GM12878 (cell line): ENCODE measurements at regions not wholly inside any gene's neighbourhood (a gene's known extent, or its start where the extent isn't known, plus 50 kb on each side); places are given as distances from the start of the nearest gene placed in this dataset.

Experiments used
- ATAC-seq: fragments of 200-7000 bp; cut with Tn5 transposase; 3 replicates; pipeline ENCODE4 v1.9.1; 2020; ENCODE audit warnings: mild to moderate bottlenecking, moderate library complexity
- BruUV-seq: library from RNA; stranded (reverse); fragments of 400-500 nt; replicated peaks from 2 replicates; lab custom pipeline; 2021; lab: Mats Ljungman, UMichigan
- CTCF ChIA-PET: fragments of 300-600 bp; sonication (Branson Sonifier 250); formaldehyde crosslinking; extraction: SDS; loops from one replicate; lab custom pipeline; 2021; ENCODE audit warnings: inconsistent platforms; lab: Yijun Ruan, JAX
- POLR2A ChIA-PET: fragments of 350-600 bp; formaldehyde crosslinking; extraction: SDS; loops from one replicate; lab custom pipeline; 2021; ENCODE audit warnings: inconsistent platforms; lab: Charles Lee
- RAD21 ChIA-PET: fragments of 300-600 bp; sonication (Branson Sonifier 250); formaldehyde crosslinking; loops from one replicate; lab custom pipeline; 2023; ENCODE audit warnings: antibody characterized with exemption; ENCODE audit not compliant: unreplicated experiment; lab: Charles Lee
- SMC1A ChIA-PET: fragments of 300-600 bp; sonication (Branson Sonifier 250); formaldehyde crosslinking; loops from one replicate; lab custom pipeline; 2023; ENCODE audit not compliant: unreplicated experiment, uncharacterized antibody; lab: Charles Lee
- DNase-seq: peaks from one replicate; pipeline ENCODE4 v3.0.0-alpha.2; 2011; ENCODE audit warnings: low read depth, low spot score
- FAIRE-seq: peaks from 3 replicates; lab custom pipeline; 2011; peaks lifted over from hg19 to GRCh38; lab: Jason Lieb, UNC
- H2AFZ ChIP-seq: 2 replicates; pipeline ENCODE4 v1.6.0; 2011; ENCODE audit warnings: low read depth, low read length, control low read depth; ENCODE audit not compliant: control insufficient read depth
- H3K27ac ChIP-seq: 2 replicates; pipeline ENCODE4 v1.5.1; 2011; ENCODE audit warnings: control low read depth; ENCODE audit not compliant: control insufficient read depth, insufficient read depth
- H3K27me3 ChIP-seq, 2 experiments: replicated peaks in 1 of 2; 2 replicates each; pipeline versions ENCODE4 v1.6.0 to v1.6.1; 2011; ENCODE audit warnings: low read length in 1 of 2; ENCODE audit not compliant: control insufficient read depth in 2 of 2, insufficient read depth in 2 of 2
- H3K36me3 ChIP-seq, 2 experiments: 2 replicates each; pipeline ENCODE4 v1.5.1; 2011; ENCODE audit warnings: low read length in 1 of 2; ENCODE audit not compliant: control insufficient read depth in 2 of 2, insufficient read depth in 2 of 2
- H3K4me1 ChIP-seq: 2 replicates; pipeline ENCODE4 v1.6.1; 2011; ENCODE audit warnings: mild to moderate bottlenecking, low read length, moderate library complexity, mixed read lengths; ENCODE audit not compliant: control insufficient read depth, insufficient read depth
- H3K4me2 ChIP-seq: 2 replicates; pipeline ENCODE4 v1.6.0; 2011; ENCODE audit warnings: control low read depth; ENCODE audit not compliant: control insufficient read depth, insufficient read depth
- H3K4me3 ChIP-seq: fragments of 200-600 bp; sonication (generic); 2 replicates; pipeline ENCODE4 v1.5.1; 2016
- H3K79me2 ChIP-seq: 2 replicates; pipeline ENCODE4 v1.6.0; 2011; ENCODE audit warnings: low read length; ENCODE audit not compliant: control insufficient read depth, insufficient read depth
- H3K9ac ChIP-seq: 2 replicates; pipeline ENCODE4 v1.8.0; 2011; ENCODE audit warnings: low read length, control low read depth, mixed read lengths; ENCODE audit not compliant: control insufficient read depth, insufficient read depth
- H3K9me3 ChIP-seq: replicated peaks from 3 replicates; pipeline ENCODE4 v1.5.1; 2011; ENCODE audit warnings: mild to moderate bottlenecking, low read length; ENCODE audit not compliant: control insufficient read depth, insufficient read depth
- H4K20me1 ChIP-seq: 2 replicates; pipeline ENCODE4 v1.6.0; 2011; ENCODE audit not compliant: control insufficient read depth, insufficient read depth
- BCL11A ChIP-seq: IDR thresholded peaks from 2 replicates; pipeline ENCODE4 v1.6.1; 2011; ENCODE audit warnings: low read depth, low read length
- BHLHE40 ChIP-seq, 2 experiments: fragments of 450-650 bp in 1 of 2; IDR thresholded peaks; 2 replicates each; pipeline ENCODE4 v1.6.1; 2011 to 2017; ENCODE audit warnings: low read depth in 2 of 2, borderline replicate concordance in 1 of 2, improper control_type of control experiment in 1 of 2, low read length in 1 of 2, mild to moderate bottlenecking in 1 of 2
- BRCA1 ChIP-seq: IDR thresholded peaks from 2 replicates; pipeline ENCODE4 v1.6.1; 2011; ENCODE audit warnings: low read depth, low read length, improper control_type of control experiment
- CBX3 ChIP-seq: fragments of 200-600 bp; sonication (generic); IDR thresholded peaks from 2 replicates; pipeline ENCODE4 v1.6.1; 2016; ENCODE audit warnings: low read depth, borderline replicate concordance
- DPF2 ChIP-seq: fragments of 450-650 bp; IDR thresholded peaks from 2 replicates; pipeline ENCODE4 v1.6.1; 2017; ENCODE audit warnings: mild to moderate bottlenecking
- FOXM1 ChIP-seq: IDR thresholded peaks from 2 replicates; pipeline ENCODE4 v1.6.1; 2012; ENCODE audit warnings: low read depth, mild to moderate bottlenecking, inconsistent platforms, low read length, moderate library complexity
- IRF4 ChIP-seq: IDR thresholded peaks from 2 replicates; pipeline ENCODE4 v1.6.1; 2011; ENCODE audit warnings: low read depth, low read length
- MEF2B ChIP-seq: fragments of 450-650 bp; IDR thresholded peaks from 2 replicates; pipeline ENCODE4 v1.6.1; 2018; ENCODE audit warnings: mild to moderate bottlenecking, moderate library complexity; ENCODE audit not compliant: partially characterized antibody, poor library complexity, severe bottlenecking
- PAX5 ChIP-seq: IDR thresholded peaks from 2 replicates; pipeline ENCODE4 v1.6.1; 2011; ENCODE audit warnings: low read depth, low read length, borderline replicate concordance
- TARDBP ChIP-seq: IDR thresholded peaks from 2 replicates; pipeline ENCODE4 v1.6.1; 2016; ENCODE audit warnings: borderline replicate concordance
- YBX1 ChIP-seq: fragments of 450-650 bp; IDR thresholded peaks from 2 replicates; pipeline ENCODE4 v1.6.1; 2016; ENCODE audit warnings: antibody characterized with exemption
- YY1 ChIP-seq: IDR thresholded peaks from 2 replicates; pipeline ENCODE4 v1.6.1; 2011; ENCODE audit warnings: low read depth, mild to moderate bottlenecking, low read length
- WGBS: methylation state at CpG from one replicate; pipeline ENCODE4 v1.1.6; 2016; ENCODE audit warnings: low lambda C conversion rate; ENCODE audit not compliant: insufficient replicate concordance, insufficient coverage; ENCODE audit errors: missing lambda C conversion rate; 5-methylcytosine and 5-hydroxymethylcytosine counted together
- in situ Hi-C: fragments of 300-500 bp; cut with MboI; formaldehyde crosslinking; loops from 9 replicates; pipeline ENCODE4 v1.14.3; 2018; ENCODE audit warnings: mixed read lengths
- intact Hi-C: fragments of 100-400 bp; cut with micrococcal nuclease; formaldehyde crosslinking; loops from one replicate; pipeline ENCODE4 v1.14.2; 2022; ENCODE audit not compliant: unreplicated experiment
- TF ChIP-seq, protein P1 (sequence below): fragments of 450-650 bp; IDR thresholded peaks from 2 replicates; pipeline ENCODE4 v1.6.1; 2017; ENCODE audit warnings: mild to moderate bottlenecking, moderate library complexity
- TF ChIP-seq, protein P2 (sequence below), 3 experiments: IDR thresholded peaks in 2 of 3; conservative IDR thresholded peaks in 1 of 3; 2 replicates each; pipeline ENCODE4 v1.5.1; 2011; ENCODE audit warnings: low read depth in 3 of 3, low read length in 3 of 3, mild to moderate bottlenecking in 3 of 3, control low read depth in 2 of 3, moderate library complexity in 2 of 3, inconsistent platforms in 1 of 3, mixed read lengths in 1 of 3; ENCODE audit not compliant: control insufficient read depth in 2 of 3, insufficient read depth in 1 of 3; ENCODE audit errors: extremely low read depth in 1 of 3

DNA sequence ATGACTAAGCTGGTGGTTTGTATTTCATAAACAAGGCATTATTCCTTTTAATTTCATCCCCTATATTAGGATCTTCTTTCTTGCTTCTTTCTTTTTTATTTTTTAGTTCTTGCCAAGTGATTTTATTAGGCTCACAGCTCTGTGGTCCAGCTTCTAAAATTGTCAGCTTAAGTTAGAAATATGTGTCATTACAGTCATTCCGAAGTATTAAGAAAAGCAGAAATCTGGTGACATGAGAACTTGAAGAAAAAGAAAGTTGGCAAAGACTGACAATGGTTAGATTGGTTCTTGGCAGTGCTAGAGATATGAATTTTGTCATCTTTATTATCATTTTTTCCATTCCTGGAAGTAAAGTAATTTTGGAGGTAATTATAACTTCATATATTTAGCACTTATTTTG lies 166.5 kb upstream of the PRR16 start:
- Histone ChIP-seq H3K27me3 (no peaks in the 10 kb centered on the region), H3K9me3 (no peaks in the 10 kb centered on the region), H3K4me1 (no peaks in the 10 kb centered on the region), H4K20me1 (no peaks in the 10 kb centered on the region), H3K79me2 (no peaks in the 10 kb centered on the region), H2AFZ (no peak overlapping the region), H3K4me2 (no peak overlapping the region), H3K27ac (no peak overlapping the region), H3K9ac (no peak overlapping the region), H3K36me3 (no peaks in the 10 kb centered on the region), H3K4me3 (no peak overlapping the region)
- FAIRE-seq (no peak), DNase-seq (no peak), ATAC-seq (no peak)
- ChIA-PET RAD21 (no interaction called here), SMC1A (no interaction called here), CTCF (no interaction called here), POLR2A (no interaction called here)
- TF ChIP-seq BCL11A: no peak
- TF ChIP-seq BRCA1: no peak
- no peak for TF ChIP-seq YBX1
- intact Hi-C loops (no loop called here), in situ Hi-C loops (no loop called here)
- BruUV-seq: no TSS peak
- 29% methylated on average over 1 of the region's 1 CpG for WGBS

DNA sequence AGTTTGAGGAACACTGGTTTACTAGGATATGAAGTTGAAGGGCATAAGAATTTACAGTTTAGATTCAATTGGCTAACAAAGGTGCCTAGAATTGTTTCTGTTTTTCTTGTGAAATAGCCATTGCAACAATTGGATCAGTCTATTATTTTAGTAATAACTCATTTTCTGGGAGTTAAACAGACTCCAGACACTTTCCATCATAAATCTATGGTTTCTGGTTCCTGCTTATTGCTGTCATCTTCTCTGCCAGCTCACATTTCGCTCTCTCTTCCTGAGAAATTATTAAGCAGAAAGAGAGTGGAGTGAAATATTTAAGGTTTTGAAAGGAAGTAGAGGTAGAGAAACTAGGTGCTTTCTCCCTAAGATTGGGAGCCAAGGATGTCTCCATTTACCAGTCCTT lies 165.1 kb upstream of the PRR16 start:
- 0% methylated on average over 1 of the region's 1 CpG for WGBS
- no peak for TF ChIP-seq MEF2B
- no peak for TF ChIP-seq CBX3
- TF ChIP-seq DPF2: no peak
- no peak for TF ChIP-seq PAX5
- no peak for TF ChIP-seq BHLHE40 (IDR thresholded peaks at IDR 0.05; ENCODE audit: borderline replicate concordance in 1 of 2, low read depth in 2 of 2, low read length in 1 of 2)
- no peak for TF ChIP-seq YY1
- TF ChIP-seq IRF4: no peak
- TF ChIP-seq, protein P1, sequence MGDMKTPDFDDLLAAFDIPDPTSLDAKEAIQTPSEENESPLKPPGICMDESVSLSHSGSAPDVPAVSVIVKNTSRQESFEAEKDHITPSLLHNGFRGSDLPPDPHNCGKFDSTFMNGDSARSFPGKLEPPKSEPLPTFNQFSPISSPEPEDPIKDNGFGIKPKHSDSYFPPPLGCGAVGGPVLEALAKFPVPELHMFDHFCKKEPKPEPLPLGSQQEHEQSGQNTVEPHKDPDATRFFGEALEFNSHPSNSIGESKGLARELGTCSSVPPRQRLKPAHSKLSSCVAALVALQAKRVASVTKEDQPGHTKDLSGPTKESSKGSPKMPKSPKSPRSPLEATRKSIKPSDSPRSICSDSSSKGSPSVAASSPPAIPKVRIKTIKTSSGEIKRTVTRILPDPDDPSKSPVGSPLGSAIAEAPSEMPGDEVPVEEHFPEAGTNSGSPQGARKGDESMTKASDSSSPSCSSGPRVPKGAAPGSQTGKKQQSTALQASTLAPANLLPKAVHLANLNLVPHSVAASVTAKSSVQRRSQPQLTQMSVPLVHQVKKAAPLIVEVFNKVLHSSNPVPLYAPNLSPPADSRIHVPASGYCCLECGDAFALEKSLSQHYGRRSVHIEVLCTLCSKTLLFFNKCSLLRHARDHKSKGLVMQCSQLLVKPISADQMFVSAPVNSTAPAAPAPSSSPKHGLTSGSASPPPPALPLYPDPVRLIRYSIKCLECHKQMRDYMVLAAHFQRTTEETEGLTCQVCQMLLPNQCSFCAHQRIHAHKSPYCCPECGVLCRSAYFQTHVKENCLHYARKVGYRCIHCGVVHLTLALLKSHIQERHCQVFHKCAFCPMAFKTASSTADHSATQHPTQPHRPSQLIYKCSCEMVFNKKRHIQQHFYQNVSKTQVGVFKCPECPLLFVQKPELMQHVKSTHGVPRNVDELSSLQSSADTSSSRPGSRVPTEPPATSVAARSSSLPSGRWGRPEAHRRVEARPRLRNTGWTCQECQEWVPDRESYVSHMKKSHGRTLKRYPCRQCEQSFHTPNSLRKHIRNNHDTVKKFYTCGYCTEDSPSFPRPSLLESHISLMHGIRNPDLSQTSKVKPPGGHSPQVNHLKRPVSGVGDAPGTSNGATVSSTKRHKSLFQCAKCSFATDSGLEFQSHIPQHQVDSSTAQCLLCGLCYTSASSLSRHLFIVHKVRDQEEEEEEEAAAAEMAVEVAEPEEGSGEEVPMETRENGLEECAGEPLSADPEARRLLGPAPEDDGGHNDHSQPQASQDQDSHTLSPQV: no peak
- TF ChIP-seq, protein P2, sequence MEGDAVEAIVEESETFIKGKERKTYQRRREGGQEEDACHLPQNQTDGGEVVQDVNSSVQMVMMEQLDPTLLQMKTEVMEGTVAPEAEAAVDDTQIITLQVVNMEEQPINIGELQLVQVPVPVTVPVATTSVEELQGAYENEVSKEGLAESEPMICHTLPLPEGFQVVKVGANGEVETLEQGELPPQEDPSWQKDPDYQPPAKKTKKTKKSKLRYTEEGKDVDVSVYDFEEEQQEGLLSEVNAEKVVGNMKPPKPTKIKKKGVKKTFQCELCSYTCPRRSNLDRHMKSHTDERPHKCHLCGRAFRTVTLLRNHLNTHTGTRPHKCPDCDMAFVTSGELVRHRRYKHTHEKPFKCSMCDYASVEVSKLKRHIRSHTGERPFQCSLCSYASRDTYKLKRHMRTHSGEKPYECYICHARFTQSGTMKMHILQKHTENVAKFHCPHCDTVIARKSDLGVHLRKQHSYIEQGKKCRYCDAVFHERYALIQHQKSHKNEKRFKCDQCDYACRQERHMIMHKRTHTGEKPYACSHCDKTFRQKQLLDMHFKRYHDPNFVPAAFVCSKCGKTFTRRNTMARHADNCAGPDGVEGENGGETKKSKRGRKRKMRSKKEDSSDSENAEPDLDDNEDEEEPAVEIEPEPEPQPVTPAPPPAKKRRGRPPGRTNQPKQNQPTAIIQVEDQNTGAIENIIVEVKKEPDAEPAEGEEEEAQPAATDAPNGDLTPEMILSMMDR (IDR thresholded peaks at IDR 0.05 in 2 of 3, conservative IDR thresholded peaks at IDR 0.05 in 1 of 3; ENCODE audit: control insufficient read depth in 2 of 3, extremely low read depth in 1 of 3, insufficient read depth in 1 of 3, low read depth in 3 of 3, low read length in 3 of 3): no peak
- no peak for TF ChIP-seq TARDBP
- no peak for TF ChIP-seq FOXM1

More for the DNA sequence above, 165.1 kb upstream of the PRR16 start:
- no peak for DNase-seq
- FAIRE-seq: no peak
- ChIA-PET CTCF (no interaction called here), POLR2A (no interaction called here), SMC1A (no interaction called here), RAD21 (no interaction called here)
- Histone ChIP-seq H3K36me3 (no peaks in the 10 kb centered on the region), H3K4me1 (no peaks in the 10 kb centered on the region), H3K9me3 (no peaks in the 10 kb centered on the region), H3K27me3 (no peaks in the 10 kb centered on the region), H2AFZ (no peak overlapping the region), H3K9ac (no peak overlapping the region), H3K4me2 (no peak overlapping the region), H4K20me1 (no peaks in the 10 kb centered on the region), H3K79me2 (no peaks in the 10 kb centered on the region), H3K27ac (no peak overlapping the region), H3K4me3 (no peak overlapping the region)
- no peak for ATAC-seq
- BruUV-seq: no TSS peak
- intact Hi-C loops (no loop called here), in situ Hi-C loops (no loop called here)
